NCI-H1417 (cell line): ENCODE measurements at regions not wholly inside any gene's neighbourhood (a gene's known extent, or its start where the extent isn't known, plus 50 kb on each side); places are given as distances from the start of the nearest gene placed in this dataset.

Source experiments
- DNase-seq, 3 experiments: peaks; one replicate each; lab custom pipeline; 2025; lab: John Stamatoyannopoulos, UW

GRCh38 chr14:22337938-22338337 is 251.1 kb downstream of the DAD1 start:
- no peak for DNase-seq

- no peak for DNase-seq
Measured at GRCh38 chr14:22337521-22337920, 251.5 kb downstream of the DAD1 start.

GRCh38 chr14:22336031-22336430 is 253.0 kb downstream of the DAD1 start:
- no peak for DNase-seq

GRCh38 chr14:22334627-22335026 is 254.4 kb downstream of the DAD1 start:
- DNase-seq: peak in 1 of 3 experiments; percentile 40

GRCh38 chr14:22334275-22334577 is 254.8 kb downstream of the DAD1 start:
- no peak for DNase-seq

GRCh38 chr14:22333422-22334274 is 255.4 kb downstream of the DAD1 start:
- DNase-seq: peak in 2 of 3 experiments; percentile 50 to 78

GRCh38 chr14:22332686-22333421 is 256.2 kb downstream of the DAD1 start:
- DNase-seq: peak in 2 of 3 experiments; percentile 7 to 57

- no peak for DNase-seq
Measured at GRCh38 chr14:22329371-22329770, 259.7 kb downstream of the DAD1 start.

- DNase-seq: no peak
Measured at GRCh38 chr14:22325676-22326400, 263.2 kb downstream of the DAD1 start.

- peak in 2 of 3 experiments; percentile 6 to 16 for DNase-seq
Measured at GRCh38 chr14:22320362-22320750, 268.7 kb downstream of the DAD1 start.

- DNase-seq: peak in 2 of 3 experiments; percentile 27 to 74
Measured at GRCh38 chr14:22319526-22320361, 269.3 kb downstream of the DAD1 start.

- no peak for DNase-seq
Measured at GRCh38 chr14:22318951-22319350, 270.1 kb downstream of the DAD1 start.

- no peak for DNase-seq
Measured at GRCh38 chr14:22316473-22316872, 272.6 kb downstream of the DAD1 start.

- DNase-seq: no peak
Measured at GRCh38 chr14:22315336-22315735, 273.7 kb downstream of the DAD1 start.

- peak; percentile 30 to 73 (median 45) for DNase-seq
Measured at GRCh38 chr14:22314183-22314820, 274.7 kb downstream of the DAD1 start.

- no peak for DNase-seq
Measured at GRCh38 chr14:22313172-22313801, 275.7 kb downstream of the DAD1 start.

- no peak for DNase-seq
Measured at GRCh38 chr14:22311636-22312035, 277.4 kb downstream of the DAD1 start.

GRCh38 chr14:22305607-22306006 is 283.4 kb downstream of the DAD1 start:
- DNase-seq: no peak

- DNase-seq: peak in 1 of 3 experiments; percentile 11
Measured at GRCh38 chr14:22304326-22304725, 284.7 kb downstream of the DAD1 start.

- DNase-seq: peak in 1 of 3 experiments; percentile 21
Measured at GRCh38 chr14:22303589-22304195, 285.3 kb downstream of the DAD1 start.
